GM10248 (cell line): ENCODE measurements at regions not wholly inside any gene's neighbourhood (a gene's known extent, or its start where the extent isn't known, plus 50 kb on each side); places are given as distances from the start of the nearest gene placed in this dataset.
"Not testable (repeated sequence)": the region's sequence is repeated elsewhere in the genome, so short reads cannot be mapped to it uniquely, and the experiment has no call there.

ENCODE experiments used
- CTCF ChIA-PET: fragments of 300-600 bp; sonication (Branson Sonifier 250); formaldehyde crosslinking; extraction: SDS; loops from one replicate; lab custom pipeline; 2021; ENCODE audit warnings: antibody characterized with exemption; lab: Yijun Ruan, JAX
- POLR2A ChIA-PET: fragments of 350-650 bp; sonication (Branson Sonifier 250); formaldehyde crosslinking; extraction: SDS; loops from one replicate; lab custom pipeline; 2020; ENCODE audit warnings: antibody characterized with exemption; lab: Yijun Ruan, JAX
- DNase-seq: peaks from one replicate; pipeline ENCODE4 v3.0.0; 2012; ENCODE audit errors: extremely low spot score
- TF ChIP-seq, protein P1 (sequence below): IDR thresholded peaks from 2 replicates; pipeline ENCODE4 v1.5.1; 2012; ENCODE audit warnings: mild to moderate bottlenecking, low read depth; ENCODE audit errors: extremely low read depth, missing control alignments, control extremely low read depth

DNA sequence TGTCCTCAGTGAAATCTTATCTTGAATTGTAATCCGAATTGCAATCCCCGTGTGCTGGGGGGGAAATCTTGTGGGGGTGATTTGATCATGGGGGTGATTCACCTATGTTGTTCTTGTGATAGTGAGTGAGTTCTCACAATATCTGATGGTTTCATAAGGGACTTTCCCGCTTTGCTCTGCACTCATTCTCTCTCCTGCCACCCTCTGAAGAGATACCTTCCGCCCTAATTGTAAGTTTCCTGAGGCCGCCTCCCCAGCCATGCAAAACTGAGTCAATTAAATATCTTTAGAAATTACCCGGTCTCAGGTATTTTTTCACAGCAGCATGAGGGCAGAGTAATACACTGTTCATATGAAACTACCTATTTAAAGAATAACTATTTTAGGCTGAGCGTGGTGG, 304.1 kb upstream of the EPHA6 start:
- POLR2A ChIA-PET = no interaction called here
- CTCF ChIA-PET = no interaction called here
- TF ChIP-seq, protein P1, sequence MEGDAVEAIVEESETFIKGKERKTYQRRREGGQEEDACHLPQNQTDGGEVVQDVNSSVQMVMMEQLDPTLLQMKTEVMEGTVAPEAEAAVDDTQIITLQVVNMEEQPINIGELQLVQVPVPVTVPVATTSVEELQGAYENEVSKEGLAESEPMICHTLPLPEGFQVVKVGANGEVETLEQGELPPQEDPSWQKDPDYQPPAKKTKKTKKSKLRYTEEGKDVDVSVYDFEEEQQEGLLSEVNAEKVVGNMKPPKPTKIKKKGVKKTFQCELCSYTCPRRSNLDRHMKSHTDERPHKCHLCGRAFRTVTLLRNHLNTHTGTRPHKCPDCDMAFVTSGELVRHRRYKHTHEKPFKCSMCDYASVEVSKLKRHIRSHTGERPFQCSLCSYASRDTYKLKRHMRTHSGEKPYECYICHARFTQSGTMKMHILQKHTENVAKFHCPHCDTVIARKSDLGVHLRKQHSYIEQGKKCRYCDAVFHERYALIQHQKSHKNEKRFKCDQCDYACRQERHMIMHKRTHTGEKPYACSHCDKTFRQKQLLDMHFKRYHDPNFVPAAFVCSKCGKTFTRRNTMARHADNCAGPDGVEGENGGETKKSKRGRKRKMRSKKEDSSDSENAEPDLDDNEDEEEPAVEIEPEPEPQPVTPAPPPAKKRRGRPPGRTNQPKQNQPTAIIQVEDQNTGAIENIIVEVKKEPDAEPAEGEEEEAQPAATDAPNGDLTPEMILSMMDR = no peak

DNA sequence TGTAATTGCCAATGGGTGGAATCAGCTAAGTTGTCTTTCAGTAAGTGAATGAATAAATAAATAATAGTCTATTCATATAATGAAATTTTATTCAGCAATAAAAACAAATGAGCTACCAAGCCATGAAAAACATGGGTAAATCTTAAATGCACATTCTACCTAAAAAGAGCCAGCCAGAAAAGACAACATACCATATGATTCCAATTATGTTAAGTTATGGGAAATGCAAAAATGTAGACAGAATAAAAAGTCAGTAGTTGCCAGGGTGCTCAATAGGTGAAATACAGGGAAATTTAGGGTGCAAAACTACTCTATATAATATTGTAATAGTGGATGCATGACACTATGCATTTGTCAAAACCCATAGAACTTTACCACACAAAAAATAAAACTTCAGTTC, 277.2 kb upstream of the EPHA6 start:
- POLR2A ChIA-PET = no interaction called here
- DNase-seq = no peak
- CTCF ChIA-PET = interaction anchor here (1.3 kb wide), 1 partner anchor 11 kb away, joined by 3 read pairs; no protein-coding TSS in a partner anchor
- TF ChIP-seq, protein P1 = no peak

More for the DNA sequence above, 304.1 kb upstream of the EPHA6 start:
- no peak for DNase-seq

DNA sequence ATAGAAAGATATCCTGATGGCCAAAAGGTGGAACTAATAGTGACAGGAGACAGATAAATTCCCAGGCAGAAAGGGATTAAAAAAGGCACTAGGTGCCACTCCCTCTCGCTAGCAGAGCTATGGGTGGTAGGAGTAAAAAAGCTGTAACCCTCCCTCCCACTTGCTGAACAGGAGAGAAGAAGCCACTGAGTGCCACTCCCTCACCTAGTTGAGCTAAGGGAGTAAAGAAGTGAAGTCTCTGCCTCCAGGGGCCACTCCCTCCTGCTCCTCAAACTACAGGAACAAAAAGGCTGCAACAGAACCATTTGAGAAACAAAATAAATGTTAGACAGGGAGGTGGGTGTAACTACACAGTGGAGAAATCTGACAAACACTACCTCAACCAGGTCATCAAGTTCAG, 276.2 kb upstream of the EPHA6 start:
- ChIA-PET CTCF (no interaction called here), POLR2A (no interaction called here)
- TF ChIP-seq, protein P1 = no peak
- DNase-seq = no peak

DNA sequence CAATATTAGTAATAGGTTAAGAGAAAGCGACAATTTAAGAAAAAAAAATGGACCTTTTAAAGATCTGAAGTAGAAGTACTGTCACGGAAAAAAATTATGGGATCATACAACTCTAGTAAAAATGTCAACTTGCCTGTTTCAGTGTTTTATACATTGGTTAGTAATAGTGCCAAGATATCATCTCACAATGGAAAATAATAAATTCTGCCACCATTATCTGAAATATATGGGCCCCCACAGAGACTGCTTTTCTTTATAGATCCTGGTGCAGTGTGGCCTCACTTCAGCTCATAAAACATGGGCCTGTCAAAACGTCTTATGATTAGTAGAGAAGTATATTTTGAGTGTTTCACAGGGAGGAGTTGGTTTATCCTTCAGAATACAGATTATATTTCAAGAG, 266.3 kb upstream of the EPHA6 start:
- ChIA-PET POLR2A (no interaction called here), CTCF (no interaction called here)
- DNase-seq = no peak
- TF ChIP-seq, protein P1 = no peak

DNA sequence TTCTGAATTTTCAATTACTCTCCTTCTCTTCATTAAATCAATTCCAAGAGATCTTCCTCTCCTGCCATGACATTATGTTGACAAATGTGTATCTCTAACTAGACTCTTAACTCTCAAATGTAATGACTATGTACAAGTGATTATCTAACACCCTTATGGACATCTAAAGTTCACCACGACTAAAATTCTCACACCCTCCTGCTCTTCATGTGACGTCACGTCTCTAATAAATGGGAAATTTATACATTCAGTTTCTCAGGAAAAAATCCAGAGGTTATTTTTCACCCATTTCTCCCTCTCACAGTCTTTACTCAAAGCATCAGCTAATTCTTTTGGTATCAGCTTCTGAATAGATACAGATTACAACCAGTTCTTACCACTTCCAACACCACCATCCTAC, 237.5 kb upstream of the EPHA6 start:
- TF ChIP-seq, protein P1 = no peak
- ChIA-PET CTCF (no interaction called here), POLR2A (no interaction called here)
- DNase-seq = no peak

DNA sequence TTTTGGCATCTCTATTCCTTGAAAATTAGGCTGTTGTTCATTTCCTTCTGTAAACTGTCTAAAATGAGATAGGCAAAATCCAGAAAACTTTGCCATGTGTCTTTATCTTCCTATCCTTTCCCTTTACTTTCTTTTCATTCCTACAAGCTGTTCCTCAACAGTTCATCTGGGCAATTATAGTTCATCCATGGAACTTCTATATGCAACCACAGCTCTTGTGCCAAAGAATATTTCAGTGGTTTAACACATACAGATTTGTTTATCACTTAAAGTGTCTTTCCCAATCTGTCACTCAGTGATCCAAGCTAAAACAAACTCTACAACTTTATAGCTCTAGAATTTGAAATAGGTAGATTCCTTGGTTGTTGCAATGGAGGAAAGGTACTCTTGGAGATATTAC, 230.3 kb upstream of the EPHA6 start:
- ChIA-PET CTCF (no interaction called here), POLR2A (no interaction called here)
- TF ChIP-seq, protein P1 = no peak
- no peak for DNase-seq

DNA sequence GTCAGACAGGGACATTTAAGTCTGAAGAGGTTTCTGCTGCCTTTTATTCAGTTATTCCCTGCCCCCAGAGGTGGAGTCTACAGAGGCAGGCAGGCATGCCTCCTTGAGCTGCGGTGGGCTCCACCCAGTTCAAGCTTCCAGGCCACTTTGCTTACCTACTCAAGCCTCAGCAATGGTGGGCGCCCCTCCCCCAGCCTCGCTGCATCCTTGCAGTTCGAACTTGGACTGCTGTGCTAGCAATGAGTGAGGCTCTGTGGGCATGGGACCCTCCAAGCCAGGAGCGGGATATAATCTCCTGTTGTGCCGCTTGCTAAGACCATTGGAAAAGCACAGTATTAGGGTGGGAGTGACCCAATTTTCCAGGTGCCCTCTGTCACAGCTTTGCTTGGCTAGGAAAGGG, 207.5 kb upstream of the EPHA6 start:
- DNase-seq, POLR2A ChIA-PET, CTCF ChIA-PET: not testable (repeated sequence)
